Panc1 (cell line): ENCODE measurements at regions not wholly inside any gene's neighbourhood (a gene's known extent, or its start where the extent isn't known, plus 50 kb on each side); places are given as distances from the start of the nearest gene placed in this dataset.

ENCODE experiments used
- ATAC-seq: fragments of 200-7000 bp; cut with Tn5 transposase; 2 replicates; pipeline ENCODE4 v1.9.1; 2020; ENCODE audit warnings: mild to moderate bottlenecking, moderate library complexity
- BruUV-seq: library from RNA; stranded (reverse); fragments of 400-500 nt; replicated peaks from 2 replicates; lab custom pipeline; 2021; lab: Mats Ljungman, UMichigan
- CTCF ChIA-PET: fragments of 300-600 bp; sonication (Branson Sonifier 250); formaldehyde crosslinking; loops from one replicate; lab custom pipeline; 2022; ENCODE audit warnings: antibody characterized with exemption; lab: Charles Lee
- POLR2A ChIA-PET: fragments of 300-600 bp; sonication (Branson Sonifier 250); formaldehyde crosslinking; loops from one replicate; lab custom pipeline; 2022; ENCODE audit warnings: antibody characterized with exemption; lab: Charles Lee
- DNase-seq: peaks from one replicate; pipeline ENCODE4 v3.0.0-alpha.2; 2010; ENCODE audit warnings: low read depth, low spot score
- H3K27ac ChIP-seq: 2 replicates; pipeline ENCODE4 v1.5.1; 2011; ENCODE audit warnings: mild to moderate bottlenecking, low read length, inconsistent platforms
- H3K27me3 ChIP-seq: fragments of 200-500 bp; sonication (Bioruptor generic); 2 replicates; pipeline ENCODE4 v1.6.0; 2014; ENCODE audit warnings: low read length, inconsistent platforms; ENCODE audit not compliant: control insufficient read depth, insufficient read depth
- H3K36me3 ChIP-seq: fragments of 200-500 bp; sonication (Bioruptor generic); 2 replicates; pipeline ENCODE4 v1.5.1; 2014; ENCODE audit warnings: inconsistent platforms, mild to moderate bottlenecking, low read length, moderate library complexity; ENCODE audit not compliant: control insufficient read depth, insufficient read depth
- H3K4me1 ChIP-seq: 2 replicates; pipeline ENCODE4 v1.5.1; 2011; ENCODE audit warnings: inconsistent platforms, mild to moderate bottlenecking, low read length, moderate library complexity; ENCODE audit not compliant: control insufficient read depth, insufficient read depth
- H3K4me3 ChIP-seq, 2 experiments: 2 replicates each; pipeline ENCODE4 v1.5.1; 2011 to 2012; ENCODE audit warnings: low read depth in 2 of 2, low read length in 2 of 2, mild to moderate bottlenecking in 2 of 2, inconsistent platforms in 1 of 2, moderate library complexity in 1 of 2
- H3K9me3 ChIP-seq: fragments of 200-500 bp; sonication (Bioruptor generic); 2 replicates; pipeline ENCODE4 v1.5.1; 2014; ENCODE audit warnings: low read depth, mild to moderate bottlenecking, inconsistent platforms, low read length, moderate library complexity; ENCODE audit not compliant: control insufficient read depth, insufficient read depth
- POLR2AphosphoS5 ChIP-seq: IDR thresholded peaks from 2 replicates; pipeline ENCODE4 v1.6.1; 2012; ENCODE audit warnings: mild to moderate bottlenecking, low read depth, low read length, moderate library complexity
- SIN3A ChIP-seq: IDR thresholded peaks from 2 replicates; pipeline ENCODE4 v1.6.1; 2012; ENCODE audit warnings: low read depth, mild to moderate bottlenecking, low read length, moderate library complexity, borderline replicate concordance; ENCODE audit not compliant: insufficient read depth
- TCF7L2 ChIP-seq: IDR thresholded peaks from 2 replicates; pipeline ENCODE4 v1.6.1; 2011; ENCODE audit warnings: mild to moderate bottlenecking, low read depth, low read length, inconsistent platforms
- in situ Hi-C: cut with HindIII; loops from 2 replicates; pipeline ENCODE4 v1.10.0; 2016; ENCODE audit warnings: low sequenced_read_pairs, low pct_unique_long_range_greater_than_20kb
- intact Hi-C: fragments of 100-400 bp; cut with micrococcal nuclease; formaldehyde crosslinking; loops from one replicate; pipeline ENCODE4 v1.10.0; 2022; ENCODE audit not compliant: unreplicated experiment
- TF ChIP-seq, protein P1 (sequence below), 2 experiments: IDR thresholded peaks; 2 replicates each; pipeline ENCODE4 v1.6.1; 2011 to 2012; ENCODE audit warnings: low read depth in 2 of 2, control low read depth in 1 of 2, low read length in 1 of 2, mild to moderate bottlenecking in 1 of 2, moderate library complexity in 1 of 2; ENCODE audit not compliant: insufficient read depth in 1 of 2
- TF ChIP-seq, protein P2 (sequence below): fragments of 450-650 bp; IDR thresholded peaks from 2 replicates; pipeline ENCODE4 v1.5.1; 2017; ENCODE audit warnings: mild to moderate bottlenecking

DNA sequence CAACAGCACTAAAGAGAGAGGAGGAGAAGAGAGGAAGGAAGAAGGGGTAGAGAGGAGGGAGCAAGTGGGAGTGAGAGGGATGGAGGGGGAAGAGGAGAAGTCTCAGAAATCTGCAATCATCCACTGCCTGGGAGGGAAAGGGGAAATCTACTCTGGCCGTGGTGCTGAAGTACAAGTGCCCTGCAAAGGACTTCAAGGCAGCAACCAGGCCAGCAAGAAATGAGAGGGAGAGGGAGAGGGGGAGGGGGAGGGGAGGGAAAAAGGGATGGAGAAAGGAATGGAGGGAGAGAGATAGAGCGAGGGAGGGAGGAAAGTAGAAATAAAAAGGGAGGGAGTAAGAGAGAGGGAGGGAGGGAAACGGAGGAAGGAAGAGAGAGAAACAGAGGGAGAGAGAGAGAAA, 130.8 kb upstream of the EEF2KMT start:
- DNase-seq (no peak), ATAC-seq (no peak)
- Histone ChIP-seq H3K9me3 (no peaks in the 10 kb centered on the region), H3K36me3 (no peaks in the 10 kb centered on the region), H3K27me3 (peaks cover 6% of the 10 kb centered on the region; the same call in 1 of the 2 replicates), H3K4me1 (no peaks in the 10 kb centered on the region), H3K4me3 (no peak overlapping the region), H3K27ac (no peak overlapping the region)
- CTCF ChIA-PET: no interaction called here
- no TSS peak for BruUV-seq
- POLR2A ChIA-PET: no interaction called here
- in situ Hi-C loops (no loop called here), intact Hi-C loops (no loop called here)
- TF ChIP-seq, protein P1, sequence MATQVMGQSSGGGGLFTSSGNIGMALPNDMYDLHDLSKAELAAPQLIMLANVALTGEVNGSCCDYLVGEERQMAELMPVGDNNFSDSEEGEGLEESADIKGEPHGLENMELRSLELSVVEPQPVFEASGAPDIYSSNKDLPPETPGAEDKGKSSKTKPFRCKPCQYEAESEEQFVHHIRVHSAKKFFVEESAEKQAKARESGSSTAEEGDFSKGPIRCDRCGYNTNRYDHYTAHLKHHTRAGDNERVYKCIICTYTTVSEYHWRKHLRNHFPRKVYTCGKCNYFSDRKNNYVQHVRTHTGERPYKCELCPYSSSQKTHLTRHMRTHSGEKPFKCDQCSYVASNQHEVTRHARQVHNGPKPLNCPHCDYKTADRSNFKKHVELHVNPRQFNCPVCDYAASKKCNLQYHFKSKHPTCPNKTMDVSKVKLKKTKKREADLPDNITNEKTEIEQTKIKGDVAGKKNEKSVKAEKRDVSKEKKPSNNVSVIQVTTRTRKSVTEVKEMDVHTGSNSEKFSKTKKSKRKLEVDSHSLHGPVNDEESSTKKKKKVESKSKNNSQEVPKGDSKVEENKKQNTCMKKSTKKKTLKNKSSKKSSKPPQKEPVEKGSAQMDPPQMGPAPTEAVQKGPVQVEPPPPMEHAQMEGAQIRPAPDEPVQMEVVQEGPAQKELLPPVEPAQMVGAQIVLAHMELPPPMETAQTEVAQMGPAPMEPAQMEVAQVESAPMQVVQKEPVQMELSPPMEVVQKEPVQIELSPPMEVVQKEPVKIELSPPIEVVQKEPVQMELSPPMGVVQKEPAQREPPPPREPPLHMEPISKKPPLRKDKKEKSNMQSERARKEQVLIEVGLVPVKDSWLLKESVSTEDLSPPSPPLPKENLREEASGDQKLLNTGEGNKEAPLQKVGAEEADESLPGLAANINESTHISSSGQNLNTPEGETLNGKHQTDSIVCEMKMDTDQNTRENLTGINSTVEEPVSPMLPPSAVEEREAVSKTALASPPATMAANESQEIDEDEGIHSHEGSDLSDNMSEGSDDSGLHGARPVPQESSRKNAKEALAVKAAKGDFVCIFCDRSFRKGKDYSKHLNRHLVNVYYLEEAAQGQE (IDR thresholded peaks at IDR 0.05; ENCODE audit: insufficient read depth in 1 of 2, low read depth in 2 of 2, low read length in 1 of 2): peak; percentile 70 to 80
- TF ChIP-seq POLR2AphosphoS5: no peak

DNA sequence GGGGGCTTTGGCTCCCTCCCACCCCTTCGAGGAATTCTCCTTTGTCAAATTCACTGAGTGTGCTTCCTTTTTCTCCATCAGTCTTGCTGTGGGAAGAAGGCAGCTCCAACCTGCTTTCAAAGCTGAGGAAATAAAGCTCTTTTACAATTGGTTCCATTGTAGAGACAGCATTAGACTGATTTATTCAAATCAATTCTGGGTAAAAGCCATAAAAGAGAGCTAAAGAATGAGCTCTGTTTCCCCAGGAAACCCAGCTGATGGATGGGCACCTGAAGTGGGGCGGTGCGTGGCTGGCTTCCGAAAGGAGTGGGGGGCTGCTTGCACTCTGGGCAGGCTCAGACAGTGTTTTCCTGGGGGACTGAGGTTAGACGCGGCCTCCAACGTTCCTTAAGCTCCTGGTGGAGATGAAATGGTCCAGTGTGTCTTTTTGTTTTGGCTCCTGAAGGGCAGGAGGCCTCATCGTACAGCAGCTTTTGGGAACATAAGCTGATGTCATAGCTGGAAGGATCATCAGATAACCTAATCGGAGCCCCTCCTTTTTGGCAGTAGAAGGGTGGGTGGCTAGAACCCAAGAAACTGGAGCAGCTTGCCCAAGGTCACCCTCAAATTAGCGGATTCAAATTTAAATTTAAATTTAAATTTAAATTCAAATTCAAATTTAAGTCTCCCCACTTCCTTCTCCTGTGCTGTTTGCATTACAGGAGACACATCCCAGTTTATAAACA, 128.5 kb upstream of the EEF2KMT start:
- in situ Hi-C loops: no loop called here
- Histone ChIP-seq H3K4me3 (no peak overlapping the region), H3K4me1 (no peaks in the 10 kb centered on the region), H3K36me3 (no peaks in the 10 kb centered on the region), H3K27me3 (peaks cover 6% of the 10 kb centered on the region; the same call in 1 of the 2 replicates), H3K27ac (no peak overlapping the region), H3K9me3 (no peaks in the 10 kb centered on the region)
- ChIA-PET POLR2A (interaction anchor here (0.6 kb wide), 1 partner anchor 12 kb away, joined by 3 read pairs; no protein-coding TSS in a partner anchor), CTCF (no interaction called here)
- TF ChIP-seq POLR2AphosphoS5 (no peak), SIN3A (no peak), TCF7L2 (no peak)
- TF ChIP-seq, protein P1 (IDR thresholded peaks at IDR 0.05; ENCODE audit: insufficient read depth in 1 of 2, low read depth in 2 of 2, low read length in 1 of 2): no peak
- TF ChIP-seq, protein P2, sequence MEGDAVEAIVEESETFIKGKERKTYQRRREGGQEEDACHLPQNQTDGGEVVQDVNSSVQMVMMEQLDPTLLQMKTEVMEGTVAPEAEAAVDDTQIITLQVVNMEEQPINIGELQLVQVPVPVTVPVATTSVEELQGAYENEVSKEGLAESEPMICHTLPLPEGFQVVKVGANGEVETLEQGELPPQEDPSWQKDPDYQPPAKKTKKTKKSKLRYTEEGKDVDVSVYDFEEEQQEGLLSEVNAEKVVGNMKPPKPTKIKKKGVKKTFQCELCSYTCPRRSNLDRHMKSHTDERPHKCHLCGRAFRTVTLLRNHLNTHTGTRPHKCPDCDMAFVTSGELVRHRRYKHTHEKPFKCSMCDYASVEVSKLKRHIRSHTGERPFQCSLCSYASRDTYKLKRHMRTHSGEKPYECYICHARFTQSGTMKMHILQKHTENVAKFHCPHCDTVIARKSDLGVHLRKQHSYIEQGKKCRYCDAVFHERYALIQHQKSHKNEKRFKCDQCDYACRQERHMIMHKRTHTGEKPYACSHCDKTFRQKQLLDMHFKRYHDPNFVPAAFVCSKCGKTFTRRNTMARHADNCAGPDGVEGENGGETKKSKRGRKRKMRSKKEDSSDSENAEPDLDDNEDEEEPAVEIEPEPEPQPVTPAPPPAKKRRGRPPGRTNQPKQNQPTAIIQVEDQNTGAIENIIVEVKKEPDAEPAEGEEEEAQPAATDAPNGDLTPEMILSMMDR: no peak
- intact Hi-C loops: no loop called here
- no TSS peak for BruUV-seq
- no peak for DNase-seq
- ATAC-seq: no peak
